HL-60 (cell line): ENCODE measurements at regions not wholly inside any gene's neighbourhood (a gene's known extent, or its start where the extent isn't known, plus 50 kb on each side); places are given as distances from the start of the nearest gene placed in this dataset.

Experiments
- CTCF ChIP-seq: IDR thresholded peaks from one replicate; pipeline ENCODE4 v1.5.1; 2011; ENCODE audit warnings: low read length, control low read depth, inconsistent platforms; ENCODE audit not compliant: insufficient read depth
- GABPA ChIP-seq: IDR thresholded peaks from 2 replicates; pipeline ENCODE4 v1.6.1; 2012; ENCODE audit warnings: low read depth
- POLR2AphosphoS5 ChIP-seq: IDR thresholded peaks from 2 replicates; pipeline ENCODE4 v1.6.1; 2012; ENCODE audit warnings: low read depth
- REST ChIP-seq: IDR thresholded peaks from 2 replicates; pipeline ENCODE4 v1.6.1; 2012; ENCODE audit warnings: low read depth; ENCODE audit not compliant: insufficient replicate concordance
- SPI1 ChIP-seq: IDR thresholded peaks from 2 replicates; pipeline ENCODE4 v1.6.1; 2012; ENCODE audit warnings: low read depth, mild to moderate bottlenecking, borderline replicate concordance

GRCh38 chr4:134754301-134755019 is 552.9 kb upstream of the PABPC4L start:
- TF ChIP-seq CTCF (no peak), GABPA (no peak), POLR2AphosphoS5 (no peak), REST (no peak), SPI1 (no peak)
